HepG2 (cell line): ENCODE measurements at regions not wholly inside any gene's neighbourhood (a gene's known extent, or its start where the extent isn't known, plus 50 kb on each side); places are given as distances from the start of the nearest gene placed in this dataset.

ENCODE experiments used
- ATAC-seq: fragments of 200-7000 bp; cut with Tn5 transposase; 3 replicates; pipeline ENCODE4 v1.9.1; 2020; ENCODE audit warnings: mild to moderate bottlenecking, moderate library complexity
- BruUV-seq: library from RNA; stranded (reverse); fragments of 400-500 nt; replicated peaks from 2 replicates; lab custom pipeline; 2021; lab: Mats Ljungman, UMichigan
- CTCF ChIA-PET: fragments of 300-600 bp; formaldehyde crosslinking; extraction: SDS; loops from one replicate; lab custom pipeline; 2021; ENCODE audit warnings: low total read pairs, inconsistent platforms, low intra/inter-chr PET ratio; lab: Yijun Ruan, JAX
- POLR2A ChIA-PET: fragments of 350-600 bp; sonication (Branson Sonifier 250); formaldehyde crosslinking; loops from one replicate; lab custom pipeline; 2020; ENCODE audit warnings: antibody characterized with exemption, inconsistent platforms; lab: Yijun Ruan, JAX
- DNase-seq: peaks from one replicate; pipeline ENCODE4 v3.0.0-alpha.2; 2015; ENCODE audit warnings: low spot score
- FAIRE-seq: peaks from 3 replicates; lab custom pipeline; 2011; peaks lifted over from hg19 to GRCh38; lab: Jason Lieb, UNC
- H2AFZ ChIP-seq: one replicate; pipeline ENCODE4 v1.6.1; 2011; ENCODE audit warnings: low read length, inconsistent platforms
- H3K27ac ChIP-seq: fragments of 300-600 bp; 3 replicates; pipeline ENCODE4 v1.8.0; 2011; ENCODE audit warnings: mixed run types, mild to moderate bottlenecking, mixed read lengths, low read length, inconsistent platforms; ENCODE audit not compliant: insufficient read depth; ENCODE audit errors: extremely low read length
- H3K27me3 ChIP-seq, 2 experiments: fragments of 200-600 bp in 1 of 2; 2 replicates in 1 of 2; 3 replicates in 1 of 2; pipeline versions ENCODE4 v1.6.0 to v1.8.0; 2011; ENCODE audit warnings: low read length in 2 of 2, mild to moderate bottlenecking in 2 of 2, moderate library complexity in 2 of 2, inconsistent platforms in 1 of 2; ENCODE audit not compliant: insufficient read depth in 2 of 2, control insufficient read depth in 1 of 2
- H3K36me3 ChIP-seq, 2 experiments: fragments of 200-600 bp in 1 of 2; replicated peaks in 1 of 2; 2 replicates in 1 of 2; 3 replicates in 1 of 2; pipeline versions ENCODE4 v1.5.1 to v1.8.0; 2011; ENCODE audit warnings: low read length in 2 of 2, inconsistent platforms in 1 of 2; ENCODE audit not compliant: insufficient read depth in 2 of 2, control insufficient read depth in 1 of 2
- H3K4me1 ChIP-seq: 2 replicates; pipeline ENCODE4 v1.5.1; 2012; ENCODE audit warnings: low read length, inconsistent platforms; ENCODE audit not compliant: insufficient read depth
- H3K4me2 ChIP-seq: 2 replicates; pipeline ENCODE4 v1.6.0; 2011; ENCODE audit warnings: low read depth, low read length, inconsistent platforms
- H3K4me3 ChIP-seq, 3 experiments: fragments of 200-600 bp in 1 of 3; sonication (generic), shearing (Covaris generic) in 1 of 3; replicated peaks in 1 of 3; 2 replicates each; pipeline ENCODE4 v1.5.1; 2011 to 2016; ENCODE audit warnings: low read length in 3 of 3, inconsistent platforms in 2 of 3, low read depth in 2 of 3, mild to moderate bottlenecking in 2 of 3, control low read depth in 1 of 3, mixed read lengths in 1 of 3; ENCODE audit not compliant: insufficient read depth in 1 of 3
- H3K79me2 ChIP-seq: one replicate; pipeline ENCODE4 v1.6.1; 2011; ENCODE audit warnings: low read length, inconsistent platforms; ENCODE audit not compliant: insufficient read depth
- H3K9ac ChIP-seq: 2 replicates; pipeline ENCODE4 v1.6.0; 2011; ENCODE audit warnings: mild to moderate bottlenecking, low read depth, low read length, inconsistent platforms; ENCODE audit not compliant: insufficient read depth
- H3K9me3 ChIP-seq: 2 replicates; pipeline ENCODE4 v1.5.1; 2012; ENCODE audit warnings: mild to moderate bottlenecking, low read length
- H4K20me1 ChIP-seq: 2 replicates; pipeline ENCODE4 v1.6.0; 2011; ENCODE audit warnings: inconsistent platforms, mild to moderate bottlenecking, low read length, moderate library complexity; ENCODE audit not compliant: insufficient read depth
- KLF11 ChIP-seq: IDR thresholded peaks from 2 replicates; pipeline ENCODE4 v1.6.1; 2016; ENCODE audit warnings: missing compliant biosample characterization
- SP2 ChIP-seq: sonication (generic); formaldehyde crosslinking; IDR thresholded peaks from 2 replicates; pipeline ENCODE4 v1.5.1; 2020; ENCODE audit warnings: mild to moderate bottlenecking, missing genetic modification reagents
- ZNF124 ChIP-seq: sonication (generic); formaldehyde crosslinking; IDR thresholded peaks from 2 replicates; pipeline ENCODE4 v1.4.0; 2020; ENCODE audit warnings: missing genetic modification reagents
- ZNF558 ChIP-seq: sonication (generic); formaldehyde crosslinking; IDR thresholded peaks from 2 replicates; pipeline ENCODE4 v1.9.0; 2022; ENCODE audit warnings: mild to moderate bottlenecking, missing genetic modification reagents, borderline replicate concordance
- ZNF629 ChIP-seq: sonication (generic); formaldehyde crosslinking; conservative IDR thresholded peaks from 2 replicates; pipeline ENCODE4 v1.5.0; 2020; ENCODE audit warnings: missing genetic modification reagents
- ZSCAN22 ChIP-seq: sonication (generic); formaldehyde crosslinking; IDR thresholded peaks from 2 replicates; pipeline ENCODE4 v1.4.0; 2020; ENCODE audit warnings: mild to moderate bottlenecking, missing genetic modification reagents
- ZSCAN29 ChIP-seq: sonication (generic); formaldehyde crosslinking; conservative IDR thresholded peaks from 2 replicates; pipeline ENCODE4 v1.4.0; 2020; ENCODE audit warnings: mild to moderate bottlenecking, missing genetic modification reagents
- WGBS: methylation state at CpG from one replicate; pipeline ENCODE4 v1.1.6; 2017; ENCODE audit warnings: low lambda C conversion rate; 5-methylcytosine and 5-hydroxymethylcytosine counted together
- in situ Hi-C: cut with HindIII; loops from 2 replicates; pipeline ENCODE4 v1.10.0; 2017; ENCODE audit warnings: low pct_unique_long_range_greater_than_20kb; ENCODE audit not compliant: extremely low pct_ligation_motif_present
- intact Hi-C: fragments of 100-400 bp; cut with micrococcal nuclease; formaldehyde crosslinking; loops from one replicate; pipeline ENCODE4 v1.10.0; 2022; ENCODE audit not compliant: unreplicated experiment
- TF ChIP-seq, protein P1 (sequence below): sonication (generic); formaldehyde crosslinking; IDR thresholded peaks from 2 replicates; pipeline ENCODE4 v1.8.1; 2022; ENCODE audit warnings: low read depth, mild to moderate bottlenecking, missing genetic modification reagents

DNA sequence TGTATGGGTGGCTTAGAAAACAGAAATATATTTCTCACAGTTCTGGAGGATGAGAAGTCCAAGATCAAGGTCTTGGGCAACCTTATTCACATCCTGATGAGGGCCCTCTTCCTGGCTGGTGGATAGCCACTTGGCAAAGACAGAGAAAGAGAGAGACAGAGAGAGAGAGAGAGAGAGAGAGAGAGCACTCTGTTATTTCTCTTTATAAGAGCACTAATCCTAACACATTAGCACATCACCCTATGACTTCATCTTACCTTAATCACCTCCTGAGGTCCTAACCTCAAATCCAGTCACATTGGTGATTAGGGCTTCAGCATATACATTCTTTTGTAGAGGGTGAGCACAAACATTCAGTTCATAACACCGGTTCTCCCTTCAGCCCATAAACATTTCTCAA, 430.3 kb downstream of the EFNB2 start (continued):
- TF ChIP-seq ZSCAN22 (CRISPR knock-in tag) (no peak), ZSCAN29 (CRISPR knock-in tag) (no peak), ZNF558 (CRISPR knock-in tag) (no peak)
- TF ChIP-seq, protein P1, sequence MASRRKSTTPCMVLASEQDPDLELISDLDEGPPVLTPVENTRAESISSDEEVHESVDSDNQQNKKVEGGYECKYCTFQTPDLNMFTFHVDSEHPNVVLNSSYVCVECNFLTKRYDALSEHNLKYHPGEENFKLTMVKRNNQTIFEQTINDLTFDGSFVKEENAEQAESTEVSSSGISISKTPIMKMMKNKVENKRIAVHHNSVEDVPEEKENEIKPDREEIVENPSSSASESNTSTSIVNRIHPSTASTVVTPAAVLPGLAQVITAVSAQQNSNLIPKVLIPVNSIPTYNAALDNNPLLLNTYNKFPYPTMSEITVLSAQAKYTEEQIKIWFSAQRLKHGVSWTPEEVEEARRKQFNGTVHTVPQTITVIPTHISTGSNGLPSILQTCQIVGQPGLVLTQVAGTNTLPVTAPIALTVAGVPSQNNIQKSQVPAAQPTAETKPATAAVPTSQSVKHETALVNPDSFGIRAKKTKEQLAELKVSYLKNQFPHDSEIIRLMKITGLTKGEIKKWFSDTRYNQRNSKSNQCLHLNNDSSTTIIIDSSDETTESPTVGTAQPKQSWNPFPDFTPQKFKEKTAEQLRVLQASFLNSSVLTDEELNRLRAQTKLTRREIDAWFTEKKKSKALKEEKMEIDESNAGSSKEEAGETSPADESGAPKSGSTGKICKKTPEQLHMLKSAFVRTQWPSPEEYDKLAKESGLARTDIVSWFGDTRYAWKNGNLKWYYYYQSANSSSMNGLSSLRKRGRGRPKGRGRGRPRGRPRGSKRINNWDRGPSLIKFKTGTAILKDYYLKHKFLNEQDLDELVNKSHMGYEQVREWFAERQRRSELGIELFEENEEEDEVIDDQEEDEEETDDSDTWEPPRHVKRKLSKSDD (CRISPR knock-in tag): no peak

DNA sequence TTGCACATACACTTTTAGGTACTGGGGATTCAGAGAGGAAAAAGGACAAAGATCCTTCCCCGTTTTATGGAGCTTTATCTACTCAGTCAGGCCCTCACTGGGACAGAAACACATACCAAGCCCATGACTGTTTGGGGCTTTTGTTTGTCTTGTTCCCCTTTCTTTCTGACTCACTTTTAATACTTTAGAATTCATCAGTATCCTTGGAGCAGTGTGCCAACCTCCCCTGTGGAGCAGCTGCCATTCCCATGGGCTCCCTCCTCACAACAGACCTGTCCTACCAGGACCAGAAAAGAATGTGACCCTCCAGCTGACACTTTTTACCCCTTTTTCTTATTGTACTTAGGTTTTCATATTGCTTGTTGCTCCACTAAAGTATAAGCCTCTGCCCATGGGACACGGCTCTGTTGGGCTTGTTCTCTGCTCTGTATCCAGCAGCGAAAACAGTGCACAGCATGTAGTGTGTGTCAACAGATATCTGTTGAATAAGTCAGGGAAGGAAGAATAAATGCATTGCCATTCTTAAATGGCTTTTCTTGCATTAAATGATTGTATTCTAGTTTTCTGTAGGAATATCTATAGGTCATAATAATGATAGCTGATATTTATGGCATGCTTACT, 431.1 kb downstream of the EFNB2 start:
- BruUV-seq: no TSS peak
- Histone ChIP-seq H3K9ac (no peak overlapping the region), H4K20me1 (no peaks in the 10 kb centered on the region), H3K79me2 (no peaks in the 10 kb centered on the region), H3K4me1 (no peaks in the 10 kb centered on the region), H3K27ac (no peak overlapping the region), H3K9me3 (no peaks in the 10 kb centered on the region), H3K4me3 (no peak overlapping the region), H3K27me3 (no peaks in the 10 kb centered on the region; a peak in 1 of 5 replicates), H2AFZ (no peak overlapping the region), H3K4me2 (no peak overlapping the region), H3K36me3 (no peaks in the 10 kb centered on the region)
- intact Hi-C loops (no loop called here), in situ Hi-C loops (no loop called here)
- DNase-seq: no peak
- CTCF ChIA-PET: no interaction called here
- POLR2A ChIA-PET: no interaction called here
- FAIRE-seq: no peak
- TF ChIP-seq KLF11 (no peak), ZNF629 (CRISPR knock-in tag) (no peak), ZNF124 (CRISPR knock-in tag) (no peak), SP2 (CRISPR knock-in tag) (no peak)
- ATAC-seq: no peak
- 3% methylated on average over 3 of the region's 3 CpGs for WGBS
